Fibroblast of the aortic adventitia (primary cell): ENCODE measurements at regions not wholly inside any gene's neighbourhood (a gene's known extent, or its start where the extent isn't known, plus 50 kb on each side); places are given as distances from the start of the nearest gene placed in this dataset.

Source experiments
- DNase-seq: peaks from one replicate; pipeline ENCODE4 v3.0.0-alpha.2; 2010; ENCODE audit warnings: low read depth
- H3K4me3 ChIP-seq: 2 replicates; pipeline ENCODE4 v1.5.1; 2011; ENCODE audit warnings: low read depth, mild to moderate bottlenecking, control low read depth, low read length, moderate library complexity
- TF ChIP-seq, protein P1 (sequence below): IDR thresholded peaks from 2 replicates; pipeline ENCODE4 v1.5.1; 2011; ENCODE audit warnings: mild to moderate bottlenecking, low read length, control low read depth, inconsistent platforms; ENCODE audit not compliant: insufficient read depth

DNA sequence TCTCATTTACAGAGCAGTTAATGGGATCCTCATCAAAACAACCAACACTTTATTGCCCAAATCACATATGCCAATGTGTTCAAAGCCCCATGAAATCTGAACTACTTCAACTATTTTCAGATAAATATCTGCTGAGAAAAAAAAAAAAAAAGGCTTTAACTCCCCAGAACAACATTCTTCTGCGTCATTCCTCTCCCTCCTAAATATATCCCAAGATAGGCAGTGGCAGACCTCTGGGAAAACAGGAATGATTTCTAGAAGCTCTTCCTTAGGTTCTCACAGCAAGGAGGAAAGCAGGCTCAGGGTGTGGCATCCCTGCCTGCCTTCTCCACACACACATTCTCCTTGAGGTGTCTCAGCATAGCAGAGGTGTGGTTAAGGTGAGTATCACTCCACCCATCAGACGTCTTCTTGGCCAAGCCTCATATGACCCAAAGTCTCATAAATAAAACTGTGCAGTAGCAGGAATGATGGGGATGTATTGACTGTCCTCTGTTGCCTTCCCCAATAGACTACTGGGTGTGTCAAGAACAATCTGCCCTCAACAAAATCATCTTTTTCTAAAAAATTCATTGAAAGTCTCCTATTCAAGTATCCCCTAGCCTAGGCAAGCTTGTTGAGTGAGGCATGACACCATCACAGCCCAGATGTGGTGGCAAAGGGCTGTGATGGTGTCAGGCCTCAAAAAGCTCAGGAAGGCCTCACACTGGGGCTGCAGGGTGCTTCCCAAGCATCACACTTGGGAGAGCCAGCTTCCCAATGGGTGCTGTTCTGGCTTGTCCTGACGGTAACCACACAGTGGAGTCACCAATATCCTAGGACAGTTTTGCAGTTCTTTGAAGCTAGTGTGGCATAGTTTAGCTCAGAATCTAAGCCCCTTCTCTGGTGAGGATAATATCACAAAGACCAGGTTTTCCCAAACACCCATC, 135.4 kb upstream of the SOX9 start:
- DNase-seq: no peak
- no peak overlapping the region for H3K4me3 ChIP-seq
- TF ChIP-seq, protein P1, sequence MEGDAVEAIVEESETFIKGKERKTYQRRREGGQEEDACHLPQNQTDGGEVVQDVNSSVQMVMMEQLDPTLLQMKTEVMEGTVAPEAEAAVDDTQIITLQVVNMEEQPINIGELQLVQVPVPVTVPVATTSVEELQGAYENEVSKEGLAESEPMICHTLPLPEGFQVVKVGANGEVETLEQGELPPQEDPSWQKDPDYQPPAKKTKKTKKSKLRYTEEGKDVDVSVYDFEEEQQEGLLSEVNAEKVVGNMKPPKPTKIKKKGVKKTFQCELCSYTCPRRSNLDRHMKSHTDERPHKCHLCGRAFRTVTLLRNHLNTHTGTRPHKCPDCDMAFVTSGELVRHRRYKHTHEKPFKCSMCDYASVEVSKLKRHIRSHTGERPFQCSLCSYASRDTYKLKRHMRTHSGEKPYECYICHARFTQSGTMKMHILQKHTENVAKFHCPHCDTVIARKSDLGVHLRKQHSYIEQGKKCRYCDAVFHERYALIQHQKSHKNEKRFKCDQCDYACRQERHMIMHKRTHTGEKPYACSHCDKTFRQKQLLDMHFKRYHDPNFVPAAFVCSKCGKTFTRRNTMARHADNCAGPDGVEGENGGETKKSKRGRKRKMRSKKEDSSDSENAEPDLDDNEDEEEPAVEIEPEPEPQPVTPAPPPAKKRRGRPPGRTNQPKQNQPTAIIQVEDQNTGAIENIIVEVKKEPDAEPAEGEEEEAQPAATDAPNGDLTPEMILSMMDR: no peak

DNA sequence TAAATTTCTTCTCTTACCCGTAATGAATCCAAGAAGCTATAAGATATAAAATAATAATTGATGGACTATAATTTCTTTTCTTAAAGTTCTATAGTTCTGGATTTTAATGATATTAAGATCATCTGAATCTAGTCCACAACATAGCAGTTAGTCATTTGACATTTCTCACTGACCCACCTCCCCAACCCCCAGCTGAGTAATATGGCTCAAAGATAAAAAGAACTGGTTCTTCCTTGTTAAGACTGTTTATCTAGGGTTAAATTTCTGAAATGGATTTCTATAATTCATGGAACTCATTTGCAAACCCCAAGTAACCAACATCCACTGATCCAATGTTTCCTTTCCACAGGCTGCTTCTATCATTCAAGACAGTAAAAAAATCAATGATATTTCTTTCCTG, 133.9 kb upstream of the SOX9 start:
- no peak for DNase-seq
- TF ChIP-seq, protein P1: no peak
- H3K4me3 ChIP-seq: no peak overlapping the region

DNA sequence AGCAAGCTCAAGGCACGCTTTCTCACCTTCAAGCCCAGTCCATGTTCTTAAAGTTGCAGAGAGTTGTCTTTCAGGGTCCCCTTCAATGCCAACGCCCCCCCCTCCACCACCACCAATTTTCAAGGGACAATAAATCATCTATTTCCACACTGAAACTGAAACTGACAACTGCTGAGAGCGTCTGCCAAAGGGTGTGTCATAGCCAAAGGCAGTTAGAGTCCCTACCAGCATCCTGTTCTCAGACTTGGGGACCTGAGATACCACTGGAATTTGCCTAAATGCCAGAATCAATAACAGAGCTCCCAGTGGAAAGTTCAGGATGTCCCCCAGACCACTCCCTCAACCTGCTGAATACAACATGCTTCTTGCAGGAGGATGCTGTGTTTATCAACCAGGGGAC, 133.2 kb upstream of the SOX9 start:
- TF ChIP-seq, protein P1: no peak
- H3K4me3 ChIP-seq: no peak overlapping the region
- DNase-seq: no peak

DNA sequence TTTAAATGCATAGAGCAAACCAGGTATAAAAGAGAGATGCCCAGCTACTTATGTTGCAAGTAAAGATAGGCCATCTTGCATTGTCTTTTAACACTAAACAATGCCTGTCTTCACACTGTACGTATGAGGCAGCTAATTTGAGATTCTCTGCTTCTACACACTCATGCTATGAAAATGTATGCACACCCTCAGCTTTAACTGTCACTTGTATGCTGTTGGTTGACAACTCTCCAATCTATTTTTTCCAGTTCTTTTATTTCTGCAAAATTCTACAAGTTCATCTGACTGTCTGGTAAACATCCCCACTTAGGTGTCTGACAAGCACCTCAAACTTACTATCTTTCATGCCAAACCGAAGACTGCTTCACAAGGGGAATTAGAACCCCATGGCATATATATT, 131.7 kb upstream of the SOX9 start:
- DNase-seq: no peak
- TF ChIP-seq, protein P1: no peak
- no peak overlapping the region for H3K4me3 ChIP-seq

DNA sequence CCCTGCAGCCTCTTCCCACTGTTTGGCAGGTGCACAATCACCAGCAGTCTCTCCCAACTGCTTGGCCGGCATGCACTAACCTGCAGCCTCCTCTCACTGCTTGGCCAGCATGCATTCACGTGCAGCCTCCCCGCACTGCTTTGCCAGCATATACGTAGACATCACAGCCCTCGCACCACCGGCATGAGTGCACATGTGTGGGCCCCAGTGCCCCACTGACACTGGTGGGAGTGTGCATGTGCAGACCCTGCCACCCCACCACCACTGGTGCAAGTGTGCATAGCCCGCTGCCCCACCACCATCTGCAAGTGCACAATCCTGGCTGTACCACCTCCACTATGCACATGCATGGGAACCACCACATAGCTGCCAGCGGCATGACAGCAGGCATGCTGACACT, 127.5 kb upstream of the SOX9 start:
- TF ChIP-seq, protein P1: no peak
- H3K4me3 ChIP-seq: no peak overlapping the region
- no peak for DNase-seq

DNA sequence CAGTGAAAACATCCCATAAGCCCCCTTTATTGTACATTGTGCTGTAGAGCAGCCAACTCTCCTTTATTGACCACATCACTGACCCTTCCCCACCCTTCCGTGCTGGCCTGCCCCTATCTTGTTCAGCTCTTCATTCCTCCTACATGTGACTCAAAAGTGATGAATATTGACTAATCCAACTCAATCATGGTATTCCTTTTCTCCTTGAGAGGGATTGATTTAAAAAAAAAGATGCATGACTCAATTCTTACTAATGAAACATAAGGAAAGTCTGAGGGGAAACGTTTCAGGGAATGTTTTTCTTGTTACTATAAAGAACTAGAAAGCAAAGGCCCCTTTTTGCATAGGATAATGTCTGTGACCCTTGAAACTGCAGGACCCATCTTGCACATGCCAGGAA, 125.2 kb upstream of the SOX9 start:
- TF ChIP-seq, protein P1: no peak
- no peak for DNase-seq
- no peak overlapping the region for H3K4me3 ChIP-seq
